ENCODE measurements at regions not wholly inside any gene's neighbourhood (a gene's known extent, or its start where the extent isn't known, plus 50 kb on each side); places are given as distances from the start of the nearest gene placed in this dataset.

GRCh38 chr14:82388488-82388887 lies 854.8 kb upstream of the SEL1L start:
- TF ChIP-seq POLR2A (IDR thresholded peaks at IDR 0.05) (no peak), CTCF (IDR thresholded peaks at IDR 0.05) (no peak)

Measured in transverse colon (tissue), 3 donors.